ENCODE measurements at regions not wholly inside any gene's neighbourhood (a gene's known extent, or its start where the extent isn't known, plus 50 kb on each side); places are given as distances from the start of the nearest gene placed in this dataset.

- Histone ChIP-seq H3K4me3 (ENCODE audit: insufficient read length, low read depth) (no peak overlapping the region), H3K9me3 (ENCODE audit: insufficient read depth, low read length) (peaks cover 24% of the 10 kb centered on the region), H3K9ac (ENCODE audit: insufficient read length, low read depth) (no peak overlapping the region), H3K36me3 (ENCODE audit: insufficient read depth, insufficient read length, low read length) (no peaks in the 10 kb centered on the region), H3K4me1 (ENCODE audit: insufficient read depth, insufficient read length) (no peaks in the 10 kb centered on the region), H3K27me3 (ENCODE audit: insufficient read depth, insufficient read length) (no peaks in the 10 kb centered on the region)
- DNase-seq (ENCODE audit: low read depth, low spot score): no peak
- no peak for TF ChIP-seq YY1 (IDR thresholded peaks at IDR 0.05; ENCODE audit: insufficient read depth, insufficient read length)
- TF ChIP-seq ZNF274 (IDR thresholded peaks at IDR 0.05; ENCODE audit: low read depth, low read length): no peak
- TF ChIP-seq SUZ12 (IDR thresholded peaks at IDR 0.05; ENCODE audit: extremely low read depth, insufficient read depth, insufficient read length): no peak
Observed at GRCh38 chr21:20667931-20668330, 330.3 kb upstream of the NCAM2 start.

- Histone ChIP-seq H3K27me3 (ENCODE audit: insufficient read depth, insufficient read length) (no peaks in the 10 kb centered on the region), H3K4me3 (ENCODE audit: insufficient read length, low read depth) (no peak overlapping the region), H3K9me3 (ENCODE audit: insufficient read depth, low read length) (no peaks in the 10 kb centered on the region), H3K36me3 (ENCODE audit: insufficient read depth, insufficient read length, low read length) (no peaks in the 10 kb centered on the region), H3K9ac (ENCODE audit: insufficient read length, low read depth) (no peak overlapping the region), H3K4me1 (ENCODE audit: insufficient read depth, insufficient read length) (no peaks in the 10 kb centered on the region)
- no peak for TF ChIP-seq YY1 (IDR thresholded peaks at IDR 0.05; ENCODE audit: insufficient read depth, insufficient read length)
- TF ChIP-seq SUZ12 (IDR thresholded peaks at IDR 0.05; ENCODE audit: extremely low read depth, insufficient read depth, insufficient read length): no peak
- DNase-seq (ENCODE audit: low read depth, low spot score): no peak
Observed at GRCh38 chr21:20685475-20685874, 312.7 kb upstream of the NCAM2 start.

GRCh38 chr21:20698585-20698984 is 299.6 kb upstream of the NCAM2 start:
- DNase-seq (ENCODE audit: low read depth, low spot score): peak; percentile 16
- H3K9me3 ChIP-seq (ENCODE audit: insufficient read depth, low read length): no peaks in the 10 kb centered on the region; the same call in 1 of the 2 replicates
- TF ChIP-seq SUZ12 (IDR thresholded peaks at IDR 0.05; ENCODE audit: extremely low read depth, insufficient read depth, insufficient read length): no peak
- no peak for TF ChIP-seq ZNF274 (IDR thresholded peaks at IDR 0.05; ENCODE audit: low read depth, low read length)
- TF ChIP-seq YY1 (IDR thresholded peaks at IDR 0.05; ENCODE audit: insufficient read depth, insufficient read length): no peak
- no peak overlapping the region for H3K9ac ChIP-seq (ENCODE audit: insufficient read length, low read depth)
- H3K4me3 ChIP-seq (ENCODE audit: insufficient read length, low read depth): no peak overlapping the region
- peaks cover 3% of the 10 kb centered on the region for H3K4me1 ChIP-seq (ENCODE audit: insufficient read depth, insufficient read length)
- H3K36me3 ChIP-seq (ENCODE audit: insufficient read depth, insufficient read length, low read length): no peaks in the 10 kb centered on the region
- H3K27me3 ChIP-seq (ENCODE audit: insufficient read depth, insufficient read length): no peaks in the 10 kb centered on the region

GRCh38 chr21:20701235-20701634 is 297.0 kb upstream of the NCAM2 start:
- no peak for DNase-seq (ENCODE audit: low read depth, low spot score)
- Histone ChIP-seq H3K27me3 (ENCODE audit: insufficient read depth, insufficient read length) (no peaks in the 10 kb centered on the region), H3K9me3 (ENCODE audit: insufficient read depth, low read length) (no peaks in the 10 kb centered on the region; the same call in 1 of the 2 replicates), H3K4me1 (ENCODE audit: insufficient read depth, insufficient read length) (peaks cover 3% of the 10 kb centered on the region), H3K9ac (ENCODE audit: insufficient read length, low read depth) (no peak overlapping the region), H3K36me3 (ENCODE audit: insufficient read depth, insufficient read length, low read length) (no peaks in the 10 kb centered on the region), H3K4me3 (ENCODE audit: insufficient read length, low read depth) (no peak overlapping the region)
- TF ChIP-seq ZNF274 (IDR thresholded peaks at IDR 0.05; ENCODE audit: low read depth, low read length) (no peak), SUZ12 (IDR thresholded peaks at IDR 0.05; ENCODE audit: extremely low read depth, insufficient read depth, insufficient read length) (no peak), YY1 (IDR thresholded peaks at IDR 0.05; ENCODE audit: insufficient read depth, insufficient read length) (no peak)

GRCh38 chr21:20703112-20703767 is 295.0 kb upstream of the NCAM2 start:
- TF ChIP-seq ZNF274 (IDR thresholded peaks at IDR 0.05; ENCODE audit: low read depth, low read length): no peak
- TF ChIP-seq YY1 (IDR thresholded peaks at IDR 0.05; ENCODE audit: insufficient read depth, insufficient read length): no peak
- no peak for TF ChIP-seq SUZ12 (IDR thresholded peaks at IDR 0.05; ENCODE audit: extremely low read depth, insufficient read depth, insufficient read length)
- no peak for DNase-seq (ENCODE audit: low read depth, low spot score)
- Histone ChIP-seq H3K9me3 (ENCODE audit: insufficient read depth, low read length) (no peaks in the 10 kb centered on the region; the same call in 1 of the 2 replicates), H3K4me1 (ENCODE audit: insufficient read depth, insufficient read length) (peaks cover 3% of the 10 kb centered on the region), H3K36me3 (ENCODE audit: insufficient read depth, insufficient read length, low read length) (no peaks in the 10 kb centered on the region), H3K27me3 (ENCODE audit: insufficient read depth, insufficient read length) (no peaks in the 10 kb centered on the region), H3K9ac (ENCODE audit: insufficient read length, low read depth) (no peak overlapping the region), H3K4me3 (ENCODE audit: insufficient read length, low read depth) (no peak overlapping the region)

- no peaks in the 10 kb centered on the region for H3K4me1 ChIP-seq (ENCODE audit: insufficient read depth, insufficient read length)
- no peak overlapping the region for H3K4me3 ChIP-seq (ENCODE audit: insufficient read length, low read depth)
- DNase-seq (ENCODE audit: low read depth, low spot score): no peak
- no peak overlapping the region for H3K9ac ChIP-seq (ENCODE audit: insufficient read length, low read depth)
- no peaks in the 10 kb centered on the region for H3K9me3 ChIP-seq (ENCODE audit: insufficient read depth, low read length)
- H3K27me3 ChIP-seq (ENCODE audit: insufficient read depth, insufficient read length): no peaks in the 10 kb centered on the region
- TF ChIP-seq YY1 (IDR thresholded peaks at IDR 0.05; ENCODE audit: insufficient read depth, insufficient read length): no peak
- TF ChIP-seq ZNF274 (IDR thresholded peaks at IDR 0.05; ENCODE audit: low read depth, low read length): no peak
- no peak for TF ChIP-seq SUZ12 (IDR thresholded peaks at IDR 0.05; ENCODE audit: extremely low read depth, insufficient read depth, insufficient read length)
- H3K36me3 ChIP-seq (ENCODE audit: insufficient read depth, insufficient read length, low read length): no peaks in the 10 kb centered on the region
Observed at GRCh38 chr21:20720623-20721022, 277.6 kb upstream of the NCAM2 start.

- no peaks in the 10 kb centered on the region for H3K36me3 ChIP-seq (ENCODE audit: insufficient read depth, insufficient read length, low read length)
- no peak overlapping the region for H3K9ac ChIP-seq (ENCODE audit: insufficient read length, low read depth)
- H3K27me3 ChIP-seq (ENCODE audit: insufficient read depth, insufficient read length): no peaks in the 10 kb centered on the region
- no peaks in the 10 kb centered on the region for H3K9me3 ChIP-seq (ENCODE audit: insufficient read depth, low read length)
- DNase-seq (ENCODE audit: low read depth, low spot score): no peak
- no peak overlapping the region for H3K4me3 ChIP-seq (ENCODE audit: insufficient read length, low read depth)
- H3K4me1 ChIP-seq (ENCODE audit: insufficient read depth, insufficient read length): no peaks in the 10 kb centered on the region
- TF ChIP-seq ZNF274 (IDR thresholded peaks at IDR 0.05; ENCODE audit: low read depth, low read length): no peak
- TF ChIP-seq SUZ12 (IDR thresholded peaks at IDR 0.05; ENCODE audit: extremely low read depth, insufficient read depth, insufficient read length): no peak
- TF ChIP-seq YY1 (IDR thresholded peaks at IDR 0.05; ENCODE audit: insufficient read depth, insufficient read length): no peak
Observed at GRCh38 chr21:20721151-20721550, 277.1 kb upstream of the NCAM2 start.

Data from NT2/D1 (cell line).